ENCODE measurements at regions not wholly inside any gene's neighbourhood (a gene's known extent, or its start where the extent isn't known, plus 50 kb on each side); places are given as distances from the start of the nearest gene placed in this dataset.
A peak's percentile ranks its signal among the peaks of the same experiment; 100 is the strongest.

- Histone ChIP-seq H3K4me1 (no peaks in the 10 kb centered on the region), H3K9me3 (no peaks in the 10 kb centered on the region), H3K27ac (no peak overlapping the region), H3K36me3 (no peaks in the 10 kb centered on the region), H3K27me3 (no peaks in the 10 kb centered on the region), H3K4me3 (no peak overlapping the region)
- TF ChIP-seq CTCF (IDR thresholded peaks at IDR 0.05): no peak
- intact Hi-C loops (cut with DNase I): no loop called here
- DNase-seq: no peak
- ATAC-seq: peak; percentile 85
These were observed 96.3 kb upstream of the THUMPD2 start for GRCh38 chr2:39875182-39875913.

DNA sequence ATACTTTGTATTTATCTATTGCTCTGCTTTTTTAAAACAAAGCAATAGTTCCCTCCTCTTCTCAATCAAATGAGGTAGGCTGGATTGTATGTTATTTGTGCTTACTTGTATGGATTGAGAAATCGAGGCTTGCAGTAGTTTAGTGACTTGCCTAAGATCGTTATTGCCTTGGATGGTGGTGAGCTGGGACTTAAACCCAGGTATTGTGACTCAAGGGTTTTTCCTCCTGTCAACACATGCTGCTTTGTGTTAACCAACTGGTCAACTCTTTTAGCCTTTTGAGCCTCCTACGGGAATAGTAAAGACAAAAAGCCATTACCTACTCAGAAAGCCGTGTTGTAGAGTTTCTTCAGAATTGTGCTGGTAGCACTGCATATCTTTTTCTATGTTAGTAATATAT, 95.2 kb upstream of the THUMPD2 start:
- no peaks in the 10 kb centered on the region for H3K4me1 ChIP-seq
- intact Hi-C loops (cut with DNase I): no loop called here
- no peak overlapping the region for H3K27ac ChIP-seq
- DNase-seq (no peak), ATAC-seq (no peak)
- no peaks in the 10 kb centered on the region for H3K36me3 ChIP-seq
- H3K27me3 ChIP-seq: no peaks in the 10 kb centered on the region
- no peak for TF ChIP-seq CTCF (IDR thresholded peaks at IDR 0.05)
- H3K4me3 ChIP-seq: no peak overlapping the region
- no peaks in the 10 kb centered on the region for H3K9me3 ChIP-seq

DNA sequence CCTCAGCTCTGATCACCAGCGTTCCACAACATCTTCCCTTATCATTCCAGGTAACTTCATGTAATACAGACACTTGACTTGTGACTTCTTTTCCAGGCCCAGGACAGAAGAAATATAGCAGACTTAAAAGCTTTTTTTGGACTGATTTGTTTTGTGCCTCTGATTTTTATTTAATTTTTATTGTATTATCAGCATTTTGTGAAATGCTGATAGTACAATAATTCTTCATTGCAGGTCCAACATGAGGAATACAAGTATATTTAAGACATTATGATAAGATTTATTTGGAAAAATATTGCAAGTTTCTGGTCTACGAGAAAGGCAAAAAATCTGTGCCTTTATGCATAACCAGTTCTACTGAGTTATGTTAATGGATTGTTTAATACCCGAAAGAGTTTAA, 94.5 kb upstream of the THUMPD2 start:
- TF ChIP-seq CTCF (IDR thresholded peaks at IDR 0.05): no peak
- ATAC-seq: no peak
- H3K27ac ChIP-seq: no peak overlapping the region
- intact Hi-C loops (cut with DNase I): no loop called here
- no peaks in the 10 kb centered on the region for H3K27me3 ChIP-seq
- H3K4me1 ChIP-seq: no peaks in the 10 kb centered on the region
- no peak for DNase-seq
- no peak overlapping the region for H3K4me3 ChIP-seq
- no peaks in the 10 kb centered on the region for H3K36me3 ChIP-seq
- no peaks in the 10 kb centered on the region for H3K9me3 ChIP-seq

DNA sequence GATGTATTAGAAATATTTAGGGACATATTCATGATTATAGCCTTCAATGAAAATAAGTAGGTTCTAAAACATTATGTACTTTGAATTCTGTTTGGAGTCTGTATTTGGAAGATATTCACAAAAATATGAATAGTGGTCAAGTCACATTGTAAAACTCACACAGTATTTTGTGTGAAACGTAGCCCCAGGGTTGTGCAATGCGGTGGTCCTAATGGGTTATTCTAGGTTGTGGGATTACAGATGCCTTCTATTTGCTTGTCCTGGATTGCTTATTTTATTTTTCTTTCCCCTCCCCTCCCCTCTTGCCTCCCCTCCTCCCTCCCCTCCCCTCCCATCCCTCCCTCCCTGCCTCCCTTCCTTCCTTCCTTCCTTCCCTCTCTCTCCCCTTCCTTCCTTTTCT, 93.7 kb upstream of the THUMPD2 start:
- intact Hi-C loops (cut with DNase I): no loop called here
- Histone ChIP-seq H3K27me3 (no peaks in the 10 kb centered on the region), H3K36me3 (no peaks in the 10 kb centered on the region), H3K4me1 (no peaks in the 10 kb centered on the region), H3K27ac (no peak overlapping the region), H3K4me3 (no peak overlapping the region), H3K9me3 (no peaks in the 10 kb centered on the region)
- no peak for TF ChIP-seq CTCF (IDR thresholded peaks at IDR 0.05)
- ATAC-seq (no peak), DNase-seq (no peak)

- H3K36me3 ChIP-seq: no peaks in the 10 kb centered on the region
- TF ChIP-seq CTCF (IDR thresholded peaks at IDR 0.05): no peak
- no peaks in the 10 kb centered on the region for H3K9me3 ChIP-seq
- no peak overlapping the region for H3K4me3 ChIP-seq
- ATAC-seq (no peak), DNase-seq (no peak)
- intact Hi-C loops (cut with DNase I): no loop called here
- no peaks in the 10 kb centered on the region for H3K4me1 ChIP-seq
- H3K27ac ChIP-seq: no peak overlapping the region
- no peaks in the 10 kb centered on the region for H3K27me3 ChIP-seq
These were observed 92.3 kb upstream of the THUMPD2 start for GRCh38 chr2:39871291-39871761.
